HEK293T (cell line): ENCODE measurements at regions not wholly inside any gene's neighbourhood (a gene's known extent, or its start where the extent isn't known, plus 50 kb on each side); places are given as distances from the start of the nearest gene placed in this dataset.

ENCODE experiments used
- FOXA1 ChIP-seq: fragments of 450-650 bp; IDR thresholded peaks from 2 replicates; pipeline ENCODE4 v1.6.1; 2016; ENCODE audit warnings: mild to moderate bottlenecking
- FOXK2 ChIP-seq: fragments of 450-650 bp; IDR thresholded peaks from 2 replicates; pipeline ENCODE4 v1.6.1; 2016; ENCODE audit warnings: mild to moderate bottlenecking
- LEF1 ChIP-seq: fragments of 450-650 bp; IDR thresholded peaks from 2 replicates; pipeline ENCODE4 v1.6.1; 2017; ENCODE audit warnings: mild to moderate bottlenecking, borderline replicate concordance
- SP1 ChIP-seq: fragments of 450-650 bp; IDR thresholded peaks from 2 replicates; pipeline ENCODE4 v1.6.1; 2017
- TARDBP ChIP-seq: fragments of 450-650 bp; IDR thresholded peaks from 2 replicates; pipeline ENCODE4 v1.6.1; 2016

DNA sequence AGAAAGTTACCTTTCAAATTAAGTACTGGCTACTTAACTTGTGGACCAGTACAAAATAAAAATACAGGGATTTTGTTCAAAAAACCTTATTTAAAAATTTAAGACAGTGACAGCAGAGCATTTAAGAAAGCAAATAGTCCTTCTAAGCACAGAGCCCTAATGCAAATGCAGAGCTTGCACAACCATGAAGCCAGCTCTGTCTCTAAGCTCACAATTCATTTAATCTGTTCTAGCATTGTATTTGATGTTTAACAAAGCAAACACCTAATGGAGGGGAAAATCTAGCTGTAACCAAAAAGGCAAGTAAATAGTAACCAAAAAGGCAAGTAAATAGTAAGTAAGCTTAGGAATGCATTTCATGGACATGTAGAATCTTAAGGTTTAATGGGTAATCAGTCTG is 138.7 kb upstream of the GHR start:
- TF ChIP-seq LEF1, result no peak
- TF ChIP-seq FOXA1, result no peak
- TF ChIP-seq FOXK2, result no peak
- TF ChIP-seq SP1, result no peak
- TF ChIP-seq TARDBP, result no peak
